ENCODE measurements at regions not wholly inside any gene's neighbourhood (a gene's known extent, or its start where the extent isn't known, plus 50 kb on each side); places are given as distances from the start of the nearest gene placed in this dataset.

GRCh38 chr6:139590206-139590605 is 215.8 kb upstream of the CITED2 start:
- TF ChIP-seq CTCF (IDR thresholded peaks at IDR 0.05; ENCODE audit: poor library complexity) = no peak
- no peak for TF ChIP-seq EZH2 (IDR thresholded peaks at IDR 0.05; ENCODE audit: borderline replicate concordance)

Measured in hepatocyte (in vitro differentiated cells).